ENCODE measurements at regions not wholly inside any gene's neighbourhood (a gene's known extent, or its start where the extent isn't known, plus 50 kb on each side); places are given as distances from the start of the nearest gene placed in this dataset.

GRCh38 chr2:5172923-5173322 lies 519.3 kb upstream of the SOX11 start:
- no peak for TF ChIP-seq EZH2 (IDR thresholded peaks at IDR 0.05)
- no peak for TF ChIP-seq POLR2AphosphoS5 (IDR thresholded peaks at IDR 0.05; ENCODE audit: borderline replicate concordance, low read depth, low read length)
- no peak for TF ChIP-seq FOXP2 (optimal IDR thresholded peaks at IDR 0.05; ENCODE audit: control extremely low read depth, extremely low read length, insufficient read depth)
